KMS-11 (cell line): ENCODE measurements at regions not wholly inside any gene's neighbourhood (a gene's known extent, or its start where the extent isn't known, plus 50 kb on each side); places are given as distances from the start of the nearest gene placed in this dataset.

Experiments used
- H2AFZ ChIP-seq: fragments of 200-600 bp; sonication (generic); 2 replicates; pipeline ENCODE4 v1.6.1; 2016; ENCODE audit warnings: antibody characterized with exemption, mixed run types, low read depth
- H3K27ac ChIP-seq: fragments of 200-600 bp; sonication (generic); 2 replicates; pipeline ENCODE4 v1.6.1; 2016; ENCODE audit warnings: mild to moderate bottlenecking, mixed run types
- H3K27me3 ChIP-seq: fragments of 200-600 bp; sonication (generic); 2 replicates; pipeline ENCODE4 v1.6.1; 2017; ENCODE audit warnings: mild to moderate bottlenecking, low read depth, mixed run types, moderate library complexity; ENCODE audit not compliant: insufficient read depth
- H3K36me3 ChIP-seq: fragments of 200-600 bp; sonication (generic); 2 replicates; pipeline ENCODE4 v1.6.1; 2017; ENCODE audit warnings: mild to moderate bottlenecking, mixed run types; ENCODE audit not compliant: insufficient read depth
- H3K4me1 ChIP-seq: fragments of 200-600 bp; sonication (generic); 2 replicates; pipeline ENCODE4 v1.6.1; 2016; ENCODE audit warnings: mild to moderate bottlenecking, low read depth, mixed run types; ENCODE audit not compliant: poor library complexity, severe bottlenecking
- H3K4me2 ChIP-seq: fragments of 200-600 bp; sonication (generic); 2 replicates; pipeline ENCODE4 v1.7.0; 2016; ENCODE audit warnings: mild to moderate bottlenecking, mixed run types
- H3K4me3 ChIP-seq: fragments of 200-600 bp; sonication (generic); IDR thresholded peaks from 2 replicates; pipeline ENCODE4 v1.6.1; 2017; ENCODE audit warnings: low read depth, low read length, mixed read lengths; ENCODE audit not compliant: insufficient read depth
- H3K79me2 ChIP-seq: fragments of 200-600 bp; sonication (generic); 2 replicates; pipeline ENCODE4 v1.6.1; 2016; ENCODE audit warnings: low read depth, mixed run types; ENCODE audit not compliant: insufficient read depth
- H3K9ac ChIP-seq: fragments of 200-600 bp; sonication (generic); 2 replicates; pipeline ENCODE4 v1.6.1; 2016; ENCODE audit warnings: mild to moderate bottlenecking, mixed run types
- H4K20me1 ChIP-seq: fragments of 200-600 bp; sonication (generic); 2 replicates; pipeline ENCODE4 v1.6.1; 2016; ENCODE audit warnings: mild to moderate bottlenecking, mixed run types; ENCODE audit not compliant: insufficient read depth
- TF ChIP-seq, protein P1 (sequence below): fragments of 200-600 bp; sonication (generic); conservative IDR thresholded peaks from 2 replicates; pipeline ENCODE4 v1.6.1; 2017; ENCODE audit warnings: low read depth, mild to moderate bottlenecking, antibody characterized with exemption, low read length, moderate library complexity, mixed read lengths

DNA sequence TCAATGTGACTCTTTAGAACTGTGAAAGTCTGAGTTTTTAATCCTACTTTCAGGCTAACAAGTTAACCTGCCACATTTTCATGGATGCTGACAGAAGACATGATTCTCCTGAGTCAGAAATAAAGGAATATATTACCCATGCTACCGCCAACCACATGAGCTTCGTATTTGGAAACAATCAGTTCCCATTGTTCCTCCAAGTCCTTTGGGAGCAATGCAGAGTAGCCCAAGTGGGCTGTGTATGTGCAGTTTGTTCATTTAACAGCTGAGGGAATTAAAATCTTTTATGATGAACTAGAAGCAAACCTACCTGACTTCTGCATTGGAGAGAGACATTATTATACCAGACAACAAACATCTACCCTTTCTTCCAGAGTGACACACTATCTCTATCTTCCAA, 169.3 kb upstream of the BET1 start:
- H3K4me2 ChIP-seq: no peak overlapping the region
- H3K79me2 ChIP-seq: no peaks in the 10 kb centered on the region
- H3K9ac ChIP-seq: no peak overlapping the region
- H3K4me1 ChIP-seq: peaks cover 29% of the 10 kb centered on the region
- no peak overlapping the region for H2AFZ ChIP-seq
- no peaks in the 10 kb centered on the region for H3K27me3 ChIP-seq
- no peak overlapping the region for H3K27ac ChIP-seq
- H3K36me3 ChIP-seq: no peaks in the 10 kb centered on the region
- H3K4me3 ChIP-seq: no peak overlapping the region
- TF ChIP-seq, protein P1, sequence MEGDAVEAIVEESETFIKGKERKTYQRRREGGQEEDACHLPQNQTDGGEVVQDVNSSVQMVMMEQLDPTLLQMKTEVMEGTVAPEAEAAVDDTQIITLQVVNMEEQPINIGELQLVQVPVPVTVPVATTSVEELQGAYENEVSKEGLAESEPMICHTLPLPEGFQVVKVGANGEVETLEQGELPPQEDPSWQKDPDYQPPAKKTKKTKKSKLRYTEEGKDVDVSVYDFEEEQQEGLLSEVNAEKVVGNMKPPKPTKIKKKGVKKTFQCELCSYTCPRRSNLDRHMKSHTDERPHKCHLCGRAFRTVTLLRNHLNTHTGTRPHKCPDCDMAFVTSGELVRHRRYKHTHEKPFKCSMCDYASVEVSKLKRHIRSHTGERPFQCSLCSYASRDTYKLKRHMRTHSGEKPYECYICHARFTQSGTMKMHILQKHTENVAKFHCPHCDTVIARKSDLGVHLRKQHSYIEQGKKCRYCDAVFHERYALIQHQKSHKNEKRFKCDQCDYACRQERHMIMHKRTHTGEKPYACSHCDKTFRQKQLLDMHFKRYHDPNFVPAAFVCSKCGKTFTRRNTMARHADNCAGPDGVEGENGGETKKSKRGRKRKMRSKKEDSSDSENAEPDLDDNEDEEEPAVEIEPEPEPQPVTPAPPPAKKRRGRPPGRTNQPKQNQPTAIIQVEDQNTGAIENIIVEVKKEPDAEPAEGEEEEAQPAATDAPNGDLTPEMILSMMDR: no peak
- no peaks in the 10 kb centered on the region for H4K20me1 ChIP-seq

DNA sequence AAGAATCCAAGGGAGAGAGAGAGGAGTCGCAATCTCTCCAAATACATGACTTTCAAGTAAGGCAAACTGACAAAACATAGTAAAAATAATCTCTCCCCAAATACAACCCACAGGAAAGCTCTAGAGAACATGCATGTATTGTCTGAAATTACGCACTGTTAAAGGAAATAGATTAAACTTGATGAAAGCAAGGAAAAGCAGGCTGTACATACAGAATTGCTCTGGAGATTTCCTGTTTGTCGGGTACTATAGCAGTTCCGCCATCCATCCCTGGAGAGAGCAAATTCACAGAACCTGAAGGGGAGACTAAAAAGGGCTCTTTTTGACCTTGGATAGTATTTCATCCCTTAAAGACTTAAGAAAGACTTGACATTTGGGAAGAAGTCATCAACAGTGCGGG, 170.2 kb upstream of the BET1 start:
- Histone ChIP-seq H3K4me3 (no peak overlapping the region), H2AFZ (no peak overlapping the region), H3K27me3 (no peaks in the 10 kb centered on the region), H3K27ac (no peak overlapping the region), H3K79me2 (no peaks in the 10 kb centered on the region), H3K9ac (no peak overlapping the region), H4K20me1 (no peaks in the 10 kb centered on the region), H3K4me1 (peaks cover 34% of the 10 kb centered on the region), H3K36me3 (no peaks in the 10 kb centered on the region), H3K4me2 (no peak overlapping the region)
- TF ChIP-seq, protein P1: no peak

DNA sequence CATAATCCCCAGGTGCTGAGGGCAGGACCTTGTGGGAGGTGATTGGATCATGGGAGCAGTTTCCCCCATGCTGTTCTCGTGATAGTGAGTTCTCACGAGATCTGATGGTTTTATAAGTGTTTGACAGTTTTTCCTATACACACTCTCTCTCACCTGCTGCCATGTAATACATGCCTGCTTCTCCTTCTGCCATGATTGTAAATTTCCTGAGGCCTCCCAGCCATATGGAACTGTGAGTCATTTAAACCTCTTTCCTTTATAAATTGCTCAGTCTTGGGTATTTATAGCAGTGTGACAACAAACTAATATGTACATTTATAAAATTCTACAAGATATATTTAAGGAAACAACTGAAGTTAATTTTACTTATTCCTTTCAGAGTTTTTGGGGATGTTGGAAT, 170.8 kb upstream of the BET1 start:
- no peaks in the 10 kb centered on the region for H3K27me3 ChIP-seq

DNA sequence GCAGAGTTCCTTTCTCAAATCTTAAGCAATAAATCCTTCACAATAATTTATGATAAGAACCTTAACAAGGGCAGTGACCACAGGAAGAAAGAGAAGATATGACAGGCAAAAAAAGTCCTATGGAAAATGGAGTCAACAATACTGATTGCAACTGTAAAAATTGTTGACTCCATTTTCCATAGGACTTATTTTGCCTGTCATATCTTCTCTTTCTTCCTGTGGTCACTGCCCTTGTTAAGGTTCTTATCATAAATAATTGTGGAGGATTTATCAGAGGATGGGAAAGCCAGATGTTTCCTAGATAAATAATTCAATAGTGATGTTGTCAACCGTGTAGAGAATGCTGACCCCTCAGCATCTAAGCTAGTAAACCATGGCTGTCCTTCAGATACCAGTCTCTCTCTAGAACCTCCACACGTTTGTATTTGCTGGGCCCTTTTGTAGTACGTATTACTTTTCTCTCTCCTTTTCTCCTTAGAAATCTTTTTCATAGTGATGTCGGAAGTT, 172.6 kb upstream of the BET1 start:
- no peak overlapping the region for H3K4me2 ChIP-seq
- H3K4me1 ChIP-seq: peaks cover 19% of the 10 kb centered on the region
- no peaks in the 10 kb centered on the region for H3K36me3 ChIP-seq
- no peak overlapping the region for H3K9ac ChIP-seq
- no peak overlapping the region for H3K27ac ChIP-seq
- H2AFZ ChIP-seq: no peak overlapping the region
- H3K79me2 ChIP-seq: no peaks in the 10 kb centered on the region
- H3K27me3 ChIP-seq: no peaks in the 10 kb centered on the region
- TF ChIP-seq, protein P1: no peak
- H4K20me1 ChIP-seq: no peaks in the 10 kb centered on the region
- H3K4me3 ChIP-seq: no peak overlapping the region

More for the DNA sequence above, 170.8 kb upstream of the BET1 start:
- Histone ChIP-seq H3K4me3 (no peak overlapping the region), H3K36me3 (no peaks in the 10 kb centered on the region), H3K27ac (no peak overlapping the region), H2AFZ (no peak overlapping the region), H3K79me2 (no peaks in the 10 kb centered on the region), H3K4me2 (no peak overlapping the region), H4K20me1 (no peaks in the 10 kb centered on the region), H3K9ac (no peak overlapping the region), H3K4me1 (peaks cover 34% of the 10 kb centered on the region)
- TF ChIP-seq, protein P1: no peak
